ENCODE measurements at regions not wholly inside any gene's neighbourhood (a gene's known extent, or its start where the extent isn't known, plus 50 kb on each side); places are given as distances from the start of the nearest gene placed in this dataset.
A peak's percentile ranks its signal among the peaks of the same experiment; 100 is the strongest.

DNA sequence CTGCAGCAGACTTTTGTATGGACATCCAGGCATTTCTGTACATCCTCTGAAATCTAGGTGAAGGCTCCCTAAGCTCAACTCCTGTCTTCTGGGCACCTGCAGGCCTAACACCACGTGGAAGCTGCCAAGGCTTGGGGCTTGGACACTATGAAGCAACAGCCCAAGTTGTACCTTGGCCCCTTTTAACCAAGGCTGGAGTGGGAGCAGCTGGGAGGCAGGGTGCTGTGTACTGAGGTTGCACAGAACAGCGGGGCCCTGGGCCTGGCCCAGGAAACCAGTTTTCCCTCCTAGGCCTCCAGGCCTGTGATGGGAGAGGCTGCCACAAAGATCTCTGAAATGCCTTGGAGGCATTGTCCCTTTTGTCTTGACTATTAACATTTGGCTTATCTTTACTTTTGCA lies 214.4 kb upstream of the LRIG3 start:
- no peaks in the 10 kb centered on the region for H3K27me3 ChIP-seq
- TF ChIP-seq POLR2A (IDR thresholded peaks at IDR 0.05) = no peak
- no peak overlapping the region for H3K27ac ChIP-seq
- 20% methylated on average over 2 of the region's 2 CpGs for WGBS
- no peaks in the 10 kb centered on the region for H3K9me3 ChIP-seq
- H3K4me3 ChIP-seq = no peak overlapping the region
- H3K36me3 ChIP-seq = no peaks in the 10 kb centered on the region
- no peaks in the 10 kb centered on the region for H3K4me1 ChIP-seq
- DNase-seq (ENCODE audit: low spot score in 2 of 2) = no peak

DNA sequence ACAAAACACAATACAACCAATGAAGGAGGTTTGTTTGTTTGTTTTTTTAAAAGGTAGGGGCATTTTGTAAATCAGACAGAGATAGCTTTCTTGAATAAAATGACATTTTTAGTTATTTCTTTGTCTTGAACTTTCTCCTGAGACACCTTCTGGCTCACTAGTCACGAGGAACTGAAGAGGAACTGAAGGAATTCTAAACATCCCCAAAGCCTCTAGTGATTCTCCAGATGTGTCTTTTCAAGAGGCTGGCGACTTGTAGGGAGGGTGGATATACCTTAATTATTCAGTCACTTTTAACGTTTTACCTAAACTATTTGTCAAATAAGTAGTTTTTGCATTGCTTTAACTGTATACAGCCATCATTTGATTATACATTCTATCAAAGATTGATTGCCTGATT lies 211.2 kb upstream of the LRIG3 start:
- H3K4me3 ChIP-seq = no peak overlapping the region
- no peaks in the 10 kb centered on the region for H3K27me3 ChIP-seq
- H3K9me3 ChIP-seq = no peaks in the 10 kb centered on the region
- no peak overlapping the region for H3K27ac ChIP-seq
- TF ChIP-seq POLR2A (IDR thresholded peaks at IDR 0.05) (no peak), EP300 (IDR thresholded peaks at IDR 0.05) (no peak), CTCF (IDR thresholded peaks at IDR 0.05) (no peak), POLR2AphosphoS5 (IDR thresholded peaks at IDR 0.05) (no peak)
- no peak for DNase-seq (ENCODE audit: low spot score in 2 of 2)
- H3K36me3 ChIP-seq = no peaks in the 10 kb centered on the region
- WGBS = 84% methylated on average over 3 of the region's 3 CpGs
- no peaks in the 10 kb centered on the region for H3K4me1 ChIP-seq

DNA sequence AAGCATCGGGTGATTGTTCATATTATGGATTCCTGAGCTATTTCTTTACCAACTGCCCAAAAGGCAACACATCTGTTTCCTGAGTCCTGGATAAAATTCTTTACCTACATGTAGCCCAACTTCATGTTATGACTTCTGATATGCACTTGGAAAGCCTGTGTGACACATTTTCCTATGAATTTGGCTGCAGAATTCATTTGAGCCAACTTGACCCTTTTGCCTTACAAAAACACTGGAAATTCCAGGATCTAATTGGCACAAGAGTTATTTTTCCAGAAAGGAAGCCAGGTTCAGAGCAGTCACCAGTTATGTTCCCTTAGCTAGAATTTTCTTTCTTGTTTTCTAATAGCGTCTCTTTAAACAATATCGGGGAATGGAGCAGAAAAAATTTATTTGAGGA lies 202.5 kb upstream of the LRIG3 start:
- TF ChIP-seq CTCF (IDR thresholded peaks at IDR 0.05) (no peak), POLR2A (IDR thresholded peaks at IDR 0.05) (no peak), EP300 (IDR thresholded peaks at IDR 0.05) (no peak), POLR2AphosphoS5 (IDR thresholded peaks at IDR 0.05) (peak in 1 of 3 donors; percentile 31)
- H3K36me3 ChIP-seq = no peaks in the 10 kb centered on the region
- peaks cover 10% of the 10 kb centered on the region for H3K4me1 ChIP-seq
- no peaks in the 10 kb centered on the region for H3K27me3 ChIP-seq
- no peak for DNase-seq (ENCODE audit: low spot score in 2 of 2)
- H3K9me3 ChIP-seq = no peaks in the 10 kb centered on the region
- 47% methylated on average over 3 of the region's 3 CpGs for WGBS
- no peak overlapping the region for H3K4me3 ChIP-seq
- H3K27ac ChIP-seq = peak overlapping the region; percentile 48

DNA sequence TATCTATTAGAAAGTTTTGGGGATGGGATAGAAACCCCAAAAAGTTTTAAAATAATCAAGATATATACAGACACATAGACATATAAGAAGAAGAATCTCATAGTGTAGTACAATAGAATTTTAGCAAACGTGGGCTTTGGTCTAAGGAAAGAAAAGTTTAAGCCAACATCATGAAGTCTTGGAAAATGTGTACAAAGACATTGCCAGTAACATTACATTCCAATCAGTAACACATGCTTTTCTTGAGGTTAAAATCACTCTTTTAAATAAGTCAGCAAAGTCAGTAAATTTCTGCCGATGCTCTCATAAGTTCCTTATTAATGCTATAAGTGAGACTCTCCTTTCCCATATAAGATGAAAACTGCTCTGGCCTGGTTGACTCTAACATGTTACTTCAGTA lies 201.1 kb upstream of the LRIG3 start:
- Histone ChIP-seq H3K36me3 (no peaks in the 10 kb centered on the region), H3K4me3 (no peak overlapping the region), H3K9me3 (no peaks in the 10 kb centered on the region), H3K27ac (peak overlapping the region; percentile 48), H3K4me1 (peaks cover 10% of the 10 kb centered on the region), H3K27me3 (no peaks in the 10 kb centered on the region)
- TF ChIP-seq CTCF (IDR thresholded peaks at IDR 0.05) (no peak), POLR2A (IDR thresholded peaks at IDR 0.05) (no peak), EP300 (IDR thresholded peaks at IDR 0.05) (no peak), POLR2AphosphoS5 (IDR thresholded peaks at IDR 0.05) (no peak)
- no peak for DNase-seq (ENCODE audit: low spot score in 2 of 2)
- WGBS = 62% methylated on average over 2 of the region's 2 CpGs

DNA sequence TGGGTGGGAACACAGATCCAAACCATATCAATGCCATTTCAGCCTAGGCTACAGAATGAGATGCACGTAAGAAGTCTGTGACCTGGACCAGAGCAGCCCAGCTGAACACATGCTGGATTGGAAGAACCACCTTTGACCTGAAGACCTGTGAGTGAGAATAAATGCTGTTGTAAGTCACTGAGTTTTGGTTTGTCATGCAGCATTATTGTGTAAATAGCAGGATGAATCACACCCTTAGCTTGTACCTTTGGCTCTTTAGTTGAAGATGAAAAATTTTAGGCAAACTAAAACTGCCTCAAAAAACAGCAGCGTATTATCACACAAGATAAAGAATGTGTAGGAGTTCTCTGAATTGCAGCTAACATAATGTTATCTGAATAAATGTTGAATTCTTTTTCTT lies 199.4 kb upstream of the LRIG3 start:
- Histone ChIP-seq H3K27ac (no peak overlapping the region), H3K4me3 (no peak overlapping the region), H3K9me3 (no peaks in the 10 kb centered on the region), H3K36me3 (no peaks in the 10 kb centered on the region), H3K4me1 (peaks cover 10% of the 10 kb centered on the region), H3K27me3 (no peaks in the 10 kb centered on the region)
- TF ChIP-seq POLR2A (IDR thresholded peaks at IDR 0.05) (no peak), EP300 (IDR thresholded peaks at IDR 0.05) (no peak), POLR2AphosphoS5 (IDR thresholded peaks at IDR 0.05) (no peak), CTCF (IDR thresholded peaks at IDR 0.05) (no peak)
- DNase-seq (ENCODE audit: low spot score in 2 of 2) = no peak
- 97% methylated on average over 2 of the region's 2 CpGs for WGBS

DNA sequence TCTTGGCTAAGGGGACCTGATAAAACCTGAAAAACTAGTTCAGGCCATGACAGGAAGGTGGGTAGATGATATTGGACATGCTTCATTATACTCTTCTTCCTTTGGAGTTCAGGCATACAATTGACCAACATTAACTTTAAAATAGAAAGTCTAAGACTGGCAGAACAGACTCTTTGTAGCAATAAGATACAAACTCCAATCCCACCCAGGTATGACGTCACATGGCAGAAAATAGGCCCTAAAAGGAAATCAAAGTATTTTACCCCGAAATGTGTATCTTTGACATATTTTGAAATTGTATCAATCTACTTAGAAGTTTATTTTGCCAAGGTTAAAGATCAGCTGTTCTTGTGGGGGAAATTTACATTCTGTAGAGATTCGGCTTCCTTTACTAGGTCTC lies 198.1 kb upstream of the LRIG3 start:
- TF ChIP-seq POLR2A (IDR thresholded peaks at IDR 0.05) = no peak
- TF ChIP-seq POLR2AphosphoS5 (IDR thresholded peaks at IDR 0.05) = no peak
- no peak for TF ChIP-seq EP300 (IDR thresholded peaks at IDR 0.05)
- no peak for TF ChIP-seq CTCF (IDR thresholded peaks at IDR 0.05)
- no peak overlapping the region for H3K4me3 ChIP-seq
- no peak overlapping the region for H3K27ac ChIP-seq
- no peak for DNase-seq (ENCODE audit: low spot score in 2 of 2)
- H3K27me3 ChIP-seq = no peaks in the 10 kb centered on the region
- WGBS = 88% methylated on average over 3 of the region's 3 CpGs
- peaks cover 14% of the 10 kb centered on the region for H3K4me1 ChIP-seq
- no peaks in the 10 kb centered on the region for H3K36me3 ChIP-seq
- H3K9me3 ChIP-seq = no peaks in the 10 kb centered on the region
